ENCODE measurements at regions not wholly inside any gene's neighbourhood (a gene's known extent, or its start where the extent isn't known, plus 50 kb on each side); places are given as distances from the start of the nearest gene placed in this dataset.

DNA sequence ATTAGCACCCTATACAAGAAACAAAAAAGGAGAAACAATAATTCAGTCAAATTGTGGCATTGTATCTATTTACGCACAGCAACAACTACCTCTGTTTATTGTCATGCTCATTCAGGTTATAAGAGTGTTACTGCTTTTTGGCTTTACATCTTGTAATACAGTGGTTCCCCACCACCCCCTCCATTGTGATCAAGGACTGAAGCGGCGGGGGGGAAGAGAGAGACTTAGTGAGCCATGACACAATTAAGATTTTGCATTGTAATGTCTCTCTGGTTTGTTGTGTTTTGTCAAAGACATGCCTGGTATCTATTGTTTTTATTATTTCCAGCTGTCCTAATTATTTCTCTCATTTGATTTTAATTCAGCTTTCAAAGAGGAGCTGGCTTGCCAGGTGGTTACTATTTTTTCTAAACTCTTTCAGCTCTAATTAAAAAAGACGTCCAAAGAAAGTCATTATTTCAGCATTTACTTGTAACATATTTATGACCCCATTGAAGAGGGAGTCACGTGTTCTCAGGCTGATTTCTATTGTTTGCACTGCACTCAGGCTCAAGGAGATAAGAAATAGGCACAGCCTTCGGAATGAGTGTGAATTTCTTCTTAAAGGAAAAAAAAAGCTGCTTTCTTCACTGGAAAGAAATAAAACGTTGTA, 234.4 kb upstream of the TBL1XR1 start:
- no peak for DNase-seq (ENCODE audit: low spot score)

DNA sequence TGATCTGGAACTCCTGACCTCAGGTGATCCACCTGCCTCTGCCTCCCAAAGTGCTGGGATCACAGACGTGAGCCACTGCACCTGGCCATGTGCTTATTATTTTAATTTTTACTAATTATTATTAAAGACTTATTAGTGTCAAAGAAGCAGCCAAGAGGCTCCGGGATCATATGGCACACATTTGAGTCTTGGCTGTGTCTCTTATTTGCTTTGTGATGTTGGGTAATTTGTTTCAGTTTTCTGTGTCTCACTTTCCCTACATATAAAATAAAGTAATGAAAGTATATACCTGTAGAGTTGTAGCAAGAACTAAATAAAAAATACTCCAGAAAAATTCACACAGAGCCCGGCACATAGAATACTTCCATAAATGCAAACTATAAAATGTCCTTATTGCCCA, 238.0 kb upstream of the TBL1XR1 start:
- DNase-seq (ENCODE audit: low spot score) = no peak

- DNase-seq (ENCODE audit: low spot score) = no peak
These were observed 240.4 kb upstream of the TBL1XR1 start for GRCh38 chr3:177437513-177438337.

DNA sequence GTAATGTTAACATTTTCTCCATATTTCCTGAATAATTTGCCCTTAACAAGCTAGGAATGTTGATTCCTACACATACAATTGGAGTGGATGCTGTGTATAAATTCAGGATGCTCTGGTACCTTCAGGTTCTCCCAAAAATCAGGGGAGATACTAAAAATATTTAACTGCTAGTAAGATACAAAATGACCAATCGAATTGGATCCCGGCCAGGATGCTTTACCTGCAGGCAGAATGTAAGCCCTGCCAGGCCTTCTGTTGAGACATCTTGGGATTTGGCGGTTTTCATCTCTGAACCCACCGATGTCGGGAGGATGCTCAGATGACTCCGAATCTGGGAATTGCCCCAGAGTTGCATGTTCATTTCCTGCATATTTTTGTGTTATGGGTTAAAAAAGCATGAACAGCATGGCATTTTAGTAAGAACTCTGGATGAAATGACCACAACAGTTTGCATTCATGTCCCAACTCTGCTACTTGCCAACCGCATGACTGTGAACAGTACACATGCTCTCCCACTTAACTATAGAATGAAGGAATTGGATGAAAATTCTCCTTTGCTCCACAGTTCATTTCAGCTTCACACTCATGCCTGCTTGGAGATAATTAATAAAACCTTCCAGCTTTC, 241.4 kb upstream of the TBL1XR1 start:
- DNase-seq (ENCODE audit: low spot score) = no peak

- DNase-seq (ENCODE audit: low spot score) = no peak
These were observed 242.5 kb upstream of the TBL1XR1 start for GRCh38 chr3:177439694-177440269.

GRCh38 chr3:177440456-177441104, 243.3 kb upstream of the TBL1XR1 start:
- no peak for DNase-seq (ENCODE audit: low spot score)

DNA sequence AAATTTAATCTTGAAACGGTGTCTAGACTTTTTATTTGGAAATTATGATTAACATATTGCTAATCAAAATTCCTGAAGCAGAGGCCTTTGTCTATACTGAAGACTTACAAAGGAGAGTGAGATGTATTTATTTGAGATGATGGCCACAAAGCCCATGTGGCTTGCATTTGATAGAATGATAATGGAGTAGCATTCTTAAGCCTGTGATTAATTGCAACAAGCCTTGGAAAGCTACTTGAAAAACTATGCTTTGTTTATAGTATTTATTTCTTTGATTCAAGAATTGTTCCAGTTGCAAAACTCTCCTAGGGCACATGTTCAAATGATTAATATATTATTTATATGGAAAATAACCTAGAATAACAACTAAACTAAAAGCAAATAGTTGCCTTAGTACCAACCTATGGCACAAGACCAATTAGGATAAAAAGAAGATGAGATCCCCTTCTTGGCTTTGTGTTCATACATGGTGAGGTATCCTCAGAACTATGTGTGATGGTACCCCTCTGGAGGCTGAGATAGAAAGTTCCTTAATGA, 244.1 kb upstream of the TBL1XR1 start:
- no peak for DNase-seq (ENCODE audit: low spot score)

GRCh38 chr3:177441813-177442646, 244.7 kb upstream of the TBL1XR1 start:
- DNase-seq (ENCODE audit: low spot score) = no peak

DNA sequence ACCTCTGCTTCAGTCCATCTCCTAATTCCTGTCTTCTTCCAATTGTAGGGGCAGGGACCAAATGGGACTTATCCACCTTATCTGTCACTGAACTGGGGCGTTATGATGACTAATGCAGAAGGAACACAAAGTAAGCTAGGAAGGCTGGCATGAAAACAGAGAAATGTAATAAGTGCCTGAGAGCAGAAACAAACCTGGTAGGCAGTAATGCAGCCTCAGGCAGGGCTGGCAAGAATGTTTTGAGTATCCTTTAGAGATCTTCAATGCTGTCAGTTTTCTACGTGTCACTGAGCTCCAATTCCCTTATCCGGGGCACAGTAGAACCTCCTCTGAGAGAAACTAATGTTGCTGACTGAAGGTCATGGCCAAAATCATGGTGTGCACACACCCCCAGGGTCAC, 246.2 kb upstream of the TBL1XR1 start:
- DNase-seq (ENCODE audit: low spot score) = no peak

DNA sequence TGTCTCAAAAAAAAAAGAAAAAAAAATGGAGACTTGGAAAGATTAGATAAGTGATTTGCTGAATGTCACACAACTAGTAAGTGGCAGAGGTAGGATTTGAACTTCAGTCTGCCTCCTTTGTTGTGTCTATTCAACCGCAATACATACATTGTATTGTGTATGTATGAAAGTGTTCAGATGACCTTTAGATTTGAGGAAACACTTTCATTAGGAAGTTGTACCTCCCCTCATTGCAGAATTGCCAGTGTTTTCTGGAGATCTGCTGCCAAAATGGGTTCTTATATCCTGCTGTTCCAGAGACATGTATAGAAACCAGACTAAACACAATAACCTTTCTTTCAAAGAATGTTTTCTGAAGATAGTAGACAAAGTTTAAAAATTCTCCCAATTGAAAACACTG, 247.4 kb upstream of the TBL1XR1 start:
- DNase-seq (ENCODE audit: low spot score) = no peak

DNA sequence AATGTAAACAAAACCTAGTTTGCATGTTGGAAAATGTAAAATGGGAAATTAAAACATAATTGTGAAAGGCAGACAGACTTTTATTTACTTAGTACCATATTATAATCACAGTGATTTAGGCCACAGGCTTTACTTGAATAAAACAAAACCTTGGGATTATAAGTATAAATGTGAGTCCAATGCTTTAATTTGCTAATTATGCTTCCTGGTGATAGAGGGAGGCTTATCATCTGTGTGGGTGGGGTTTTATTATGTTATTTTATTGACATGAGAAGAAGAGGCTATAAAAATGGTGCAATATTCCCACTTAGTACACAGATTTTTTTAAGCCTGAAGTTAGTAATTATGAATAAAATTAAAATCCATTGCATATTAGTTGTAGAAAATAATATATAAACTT, 248.3 kb upstream of the TBL1XR1 start:
- DNase-seq (ENCODE audit: low spot score) = no peak

DNA sequence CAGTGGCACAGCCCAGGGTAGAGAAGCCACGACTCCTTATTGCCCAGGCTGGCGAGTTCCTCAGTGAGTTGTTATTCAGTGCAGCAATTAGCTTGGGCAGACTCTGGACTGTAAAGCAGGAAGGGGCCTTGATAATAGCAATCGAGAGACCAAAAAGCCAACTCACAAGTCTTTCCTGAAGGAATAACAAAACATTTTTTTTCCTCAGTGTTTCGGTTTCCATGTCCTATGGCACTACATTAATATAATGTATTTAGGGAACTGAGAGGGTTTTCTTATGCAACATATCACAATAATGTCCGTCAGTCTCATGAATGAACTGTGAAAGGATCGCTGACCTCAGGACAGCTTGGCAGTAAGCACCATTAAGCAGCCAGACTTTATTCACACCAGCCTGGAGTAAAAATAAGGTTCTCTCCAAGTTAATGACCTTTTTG, 248.9 kb upstream of the TBL1XR1 start:
- DNase-seq (ENCODE audit: low spot score) = no peak

DNA sequence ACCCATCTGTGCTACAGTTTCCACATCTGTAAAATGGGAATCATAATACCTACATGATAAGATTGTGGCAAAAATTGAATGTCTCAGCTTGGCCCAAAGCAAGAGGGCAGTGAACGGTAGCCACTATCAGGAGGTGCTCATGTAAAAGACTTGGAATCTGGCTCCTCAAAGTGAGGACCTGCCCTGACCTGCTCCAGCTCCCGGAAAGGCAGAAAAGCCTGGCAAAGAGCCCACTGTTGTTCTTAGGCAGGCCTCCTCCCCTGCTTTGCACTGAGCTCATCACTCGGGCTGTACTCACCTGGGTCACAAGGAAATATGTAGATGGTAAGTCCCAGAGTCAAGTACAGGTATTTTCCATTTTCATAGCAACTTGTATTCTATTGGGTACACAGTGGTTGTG, 250.7 kb upstream of the TBL1XR1 start:
- no peak for DNase-seq (ENCODE audit: low spot score)

GRCh38 chr3:177448987-177449359, 251.7 kb upstream of the TBL1XR1 start:
- DNase-seq (ENCODE audit: low spot score) = no peak

DNA sequence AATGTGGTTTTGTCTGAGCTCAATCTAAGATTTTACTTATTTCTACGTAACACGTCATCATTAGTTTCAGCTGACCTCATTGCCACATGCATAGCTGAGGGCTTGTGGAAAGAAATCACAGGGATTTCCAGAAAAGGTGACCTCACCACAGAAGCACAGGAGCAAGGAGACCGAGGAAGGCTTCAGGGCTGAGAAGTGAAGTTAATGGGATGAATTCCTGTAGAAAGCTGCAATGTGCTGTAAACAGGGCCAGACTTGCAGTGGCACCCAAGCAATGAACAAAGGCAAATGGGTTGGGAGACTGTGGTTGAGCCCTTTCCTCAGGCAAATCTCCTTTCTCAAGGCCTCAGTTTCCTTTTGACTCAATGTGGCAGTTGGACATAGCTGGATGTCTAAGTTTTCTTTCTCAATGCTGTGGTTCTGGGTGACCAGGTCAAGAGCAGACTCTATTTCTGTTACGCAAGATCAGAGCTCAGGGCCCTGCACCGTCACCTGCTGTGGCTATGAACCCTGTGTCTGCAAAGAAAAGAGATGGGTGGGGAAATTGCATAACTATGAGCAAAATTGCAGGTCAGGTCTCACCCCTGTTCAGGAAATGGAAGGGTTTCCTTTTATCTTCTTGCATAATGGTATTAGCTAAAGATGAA, 252.2 kb upstream of the TBL1XR1 start:
- DNase-seq (ENCODE audit: low spot score) = no peak

DNA sequence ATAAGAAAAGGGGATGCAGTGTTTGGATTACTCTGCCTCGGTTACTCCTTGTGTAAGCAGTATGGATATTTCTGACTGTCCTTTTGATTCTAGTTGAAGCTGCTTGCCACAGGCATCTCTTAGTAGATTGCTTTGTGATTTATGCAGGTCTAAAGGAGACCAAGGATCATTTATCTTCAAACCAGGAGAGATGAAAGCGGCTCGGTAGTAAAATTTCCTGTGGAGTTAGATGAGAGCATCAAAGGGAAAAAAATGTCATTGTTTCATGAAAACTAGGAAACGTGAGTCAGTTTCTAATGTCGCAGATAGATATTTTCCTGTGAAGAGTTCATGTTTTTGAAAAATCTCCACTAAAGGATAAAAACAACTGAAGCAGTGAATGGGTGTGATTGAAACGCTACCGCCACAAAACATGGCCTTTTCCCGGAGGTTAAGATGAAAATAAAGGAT, 254.0 kb upstream of the TBL1XR1 start:
- DNase-seq (ENCODE audit: low spot score) = no peak

DNA sequence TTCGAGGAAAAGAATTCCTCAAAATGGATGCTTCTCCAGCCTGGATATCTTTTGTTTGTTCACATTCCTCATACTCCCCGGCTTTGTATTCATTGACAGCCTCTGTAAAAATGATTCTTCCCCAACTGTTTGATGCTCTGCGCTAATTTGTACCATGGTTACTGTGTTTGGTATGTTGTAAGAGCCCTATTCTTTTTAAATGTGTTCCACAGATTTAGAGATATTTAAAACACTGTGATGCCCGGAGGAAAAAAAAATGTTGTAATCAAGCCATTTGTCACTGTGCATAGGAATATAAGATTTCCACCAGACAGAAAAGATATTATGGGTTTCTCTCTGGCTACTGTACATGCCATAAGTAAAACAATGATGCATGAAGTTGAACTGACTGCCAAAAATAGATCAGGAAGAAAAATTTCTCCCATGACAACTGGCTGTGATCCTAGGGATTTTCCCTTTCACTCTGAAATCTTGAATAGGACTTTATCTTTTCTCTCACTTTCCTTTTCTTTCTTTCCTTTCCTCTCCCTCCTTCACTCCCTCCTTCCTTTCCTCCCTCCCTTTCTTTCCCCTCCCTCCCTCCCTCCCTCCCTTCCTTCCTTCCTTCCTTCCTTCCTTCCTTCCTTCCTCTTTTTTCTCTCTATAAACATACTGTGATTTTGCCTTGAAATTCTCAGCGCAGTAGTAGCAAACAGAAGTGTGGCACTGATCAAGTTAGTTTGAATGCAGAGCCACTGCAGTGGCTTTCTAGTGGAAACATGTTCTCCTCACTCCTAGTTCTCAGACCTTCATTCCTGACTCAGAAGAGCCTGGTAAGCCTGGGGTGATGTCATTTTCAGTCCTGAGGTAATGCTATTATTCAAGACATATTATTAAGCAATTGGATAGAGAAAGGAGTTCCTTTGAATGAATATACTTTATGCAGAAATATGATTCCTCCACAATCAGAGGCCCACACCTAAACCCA, 254.9 kb upstream of the TBL1XR1 start:
- no peak for DNase-seq (ENCODE audit: low spot score)

DNA sequence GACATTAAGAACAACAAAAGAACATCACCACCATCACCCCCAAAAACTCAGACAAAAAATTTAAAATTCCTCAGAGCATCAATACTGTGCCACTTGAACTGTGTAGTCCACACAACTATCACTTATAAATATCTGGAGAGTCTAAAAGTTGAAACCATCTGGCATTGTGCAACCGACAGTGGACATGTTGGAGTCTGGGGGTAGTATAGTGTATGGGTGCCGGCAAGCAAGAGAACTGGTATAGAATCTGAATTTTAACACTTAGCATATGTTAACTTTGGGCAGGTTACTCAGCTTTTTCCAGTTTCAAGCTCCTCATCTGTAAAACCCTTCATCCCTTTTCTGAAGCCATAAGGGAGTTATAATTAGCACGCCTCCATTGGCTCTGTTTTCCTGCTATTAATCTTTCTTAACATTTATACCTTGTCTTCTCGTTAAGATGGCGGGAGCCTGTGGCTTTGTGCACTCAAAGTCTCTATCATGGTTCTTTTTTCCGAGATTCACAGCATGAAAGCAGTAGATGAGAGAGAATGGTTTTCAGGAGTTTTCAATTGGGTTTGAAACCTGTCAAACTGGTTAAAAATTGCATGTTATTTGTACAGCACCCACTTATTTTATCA, 255.7 kb upstream of the TBL1XR1 start:
- no peak for DNase-seq (ENCODE audit: low spot score)

GRCh38 chr3:177453451-177453844, 256.2 kb upstream of the TBL1XR1 start:
- no peak for DNase-seq (ENCODE audit: low spot score)

Data from left forelimb (tissue), 1 donor.